OCI-LY3 (cell line): ENCODE measurements at regions not wholly inside any gene's neighbourhood (a gene's known extent, or its start where the extent isn't known, plus 50 kb on each side); places are given as distances from the start of the nearest gene placed in this dataset.

Source experiments
- H2AFZ ChIP-seq: fragments of 200-600, 300-600 bp; shearing (Covaris generic); 2 replicates; pipeline ENCODE4 v1.6.0; 2014; ENCODE audit warnings: antibody characterized with exemption, low read depth, low read length
- H3K27ac ChIP-seq: fragments of 200-600, 300-600 bp; sonication (generic); 2 replicates; pipeline ENCODE4 v1.5.1; 2014; ENCODE audit warnings: mild to moderate bottlenecking, low read length, moderate library complexity, mixed read lengths
- H3K27me3 ChIP-seq: fragments of 200-600, 300-600 bp; sonication (generic); 2 replicates; pipeline ENCODE4 v1.6.1; 2014; ENCODE audit warnings: low read depth, low read length, mixed read lengths
- H3K36me3 ChIP-seq: fragments of 200-600, 300-600 bp; sonication (generic); replicated peaks from 2 replicates; pipeline ENCODE3; 2014; ENCODE audit warnings: low read depth, low read length, mixed read lengths
- H3K4me1 ChIP-seq: fragments of 300-600, 200-600 bp; sonication (generic); 2 replicates; pipeline ENCODE4 v1.6.1; 2014; ENCODE audit warnings: low read length, mixed read lengths
- H3K4me2 ChIP-seq: fragments of 200-600, 300-600 bp; sonication (generic); 2 replicates; pipeline ENCODE4 v1.6.1; 2014; ENCODE audit warnings: low read length, mixed read lengths
- H3K4me3 ChIP-seq: fragments of 300-600, 200-600 bp; sonication (generic); 2 replicates; pipeline ENCODE4 v1.5.1; 2014; ENCODE audit warnings: antibody characterized with exemption, mild to moderate bottlenecking, low read length, moderate library complexity
- H3K79me2 ChIP-seq: fragments of 300-600, 200-600 bp; shearing (Covaris generic); 2 replicates; pipeline ENCODE4 v1.6.1; 2014; ENCODE audit warnings: mild to moderate bottlenecking, low read length, mixed read lengths
- H3K9ac ChIP-seq: fragments of 300-600, 200-600 bp; shearing (Covaris generic); 2 replicates; pipeline ENCODE4 v1.6.0; 2014; ENCODE audit warnings: mild to moderate bottlenecking, low read length, moderate library complexity
- H3K9me3 ChIP-seq: fragments of 200-600, 300-600 bp; shearing (Covaris generic); 2 replicates; pipeline ENCODE4 v1.6.1; 2014; ENCODE audit warnings: low read length, mixed read lengths; ENCODE audit not compliant: insufficient read depth
- H4K20me1 ChIP-seq: fragments of 200-600, 300-600 bp; sonication (generic); 2 replicates; pipeline ENCODE4 v1.6.1; 2016; ENCODE audit warnings: low read length, mixed read lengths; ENCODE audit not compliant: insufficient read depth
- CTCF ChIP-seq: fragments of 200-600, 300-600 bp; sonication (generic); IDR thresholded peaks from 2 replicates; pipeline ENCODE4 v1.5.1; 2014; ENCODE audit warnings: antibody characterized with exemption, low read length, low read depth
- EZH2phosphoT487 ChIP-seq: fragments of 200-600 bp; shearing (Covaris generic); IDR thresholded peaks from 2 replicates; pipeline ENCODE4 v1.6.1; 2018; ENCODE audit warnings: antibody characterized with exemption, mixed run types, low read depth

GRCh38 chr6:15090145-15090579 lies 155.7 kb upstream of the JARID2 start:
- H3K27me3 ChIP-seq = no peaks in the 10 kb centered on the region
- H3K4me1 ChIP-seq = peaks cover 13% of the 10 kb centered on the region; the same call in 1 of the 2 replicates
- no peak overlapping the region for H3K9ac ChIP-seq
- TF ChIP-seq CTCF (no peak), EZH2phosphoT487 (no peak)
- H4K20me1 ChIP-seq = no peaks in the 10 kb centered on the region
- H2AFZ ChIP-seq = no peak overlapping the region
- no peaks in the 10 kb centered on the region for H3K79me2 ChIP-seq
- no peaks in the 10 kb centered on the region for H3K9me3 ChIP-seq
- no peak overlapping the region for H3K4me2 ChIP-seq
- no peaks in the 10 kb centered on the region for H3K36me3 ChIP-seq
- H3K27ac ChIP-seq = no peak overlapping the region
- H3K4me3 ChIP-seq = no peak overlapping the region

DNA sequence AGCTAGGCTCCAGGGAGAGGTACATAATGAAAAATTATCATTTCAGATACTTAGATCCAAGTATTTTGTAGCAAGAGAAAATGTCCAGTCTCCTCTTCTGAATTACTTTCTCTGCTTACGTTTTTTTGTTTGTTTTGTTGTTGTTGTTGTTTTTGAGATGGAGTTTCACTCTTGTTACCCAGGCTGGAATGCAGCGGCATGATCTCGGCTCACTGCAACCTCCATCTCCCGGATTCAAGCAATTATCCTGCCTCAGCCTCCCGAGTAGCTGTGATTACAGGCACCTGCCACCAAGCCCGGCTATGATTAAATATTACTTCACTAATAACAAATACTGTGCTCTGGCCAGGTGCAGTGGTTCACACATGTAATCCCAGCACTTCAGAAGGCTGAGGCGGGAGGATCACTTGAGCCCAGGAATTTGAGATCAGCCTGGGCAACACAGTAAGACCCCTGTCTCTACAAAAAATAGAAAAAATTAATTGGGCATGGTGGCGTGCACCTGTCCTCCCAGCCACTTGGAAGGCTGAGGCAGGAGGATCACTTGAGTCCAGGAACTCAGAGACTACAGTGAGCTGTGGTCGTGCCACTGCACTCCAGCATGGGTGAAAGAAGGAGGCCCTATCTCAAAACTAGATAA lies 155.0 kb upstream of the JARID2 start:
- no peaks in the 10 kb centered on the region for H3K9me3 ChIP-seq
- TF ChIP-seq CTCF = no peak
- no peak for TF ChIP-seq EZH2phosphoT487
- no peak overlapping the region for H3K4me3 ChIP-seq
- H4K20me1 ChIP-seq = no peaks in the 10 kb centered on the region
- no peaks in the 10 kb centered on the region for H3K79me2 ChIP-seq
- H3K36me3 ChIP-seq = no peaks in the 10 kb centered on the region
- H3K27me3 ChIP-seq = no peaks in the 10 kb centered on the region
- H3K27ac ChIP-seq = no peak overlapping the region
- H3K4me1 ChIP-seq = peaks cover 19% of the 10 kb centered on the region
- no peak overlapping the region for H3K4me2 ChIP-seq
- H3K9ac ChIP-seq = no peak overlapping the region
- no peak overlapping the region for H2AFZ ChIP-seq

- Histone ChIP-seq H3K9ac (no peak overlapping the region), H3K27ac (no peak overlapping the region), H3K4me2 (no peak overlapping the region), H3K36me3 (no peaks in the 10 kb centered on the region), H3K9me3 (no peaks in the 10 kb centered on the region), H3K27me3 (no peaks in the 10 kb centered on the region), H3K4me3 (no peak overlapping the region), H2AFZ (no peak overlapping the region), H3K79me2 (no peaks in the 10 kb centered on the region), H3K4me1 (peaks cover 12% of the 10 kb centered on the region), H4K20me1 (no peaks in the 10 kb centered on the region)
- no peak for TF ChIP-seq EZH2phosphoT487
- no peak for TF ChIP-seq CTCF
These were observed 148.7 kb upstream of the JARID2 start for GRCh38 chr6:15096894-15097837.

DNA sequence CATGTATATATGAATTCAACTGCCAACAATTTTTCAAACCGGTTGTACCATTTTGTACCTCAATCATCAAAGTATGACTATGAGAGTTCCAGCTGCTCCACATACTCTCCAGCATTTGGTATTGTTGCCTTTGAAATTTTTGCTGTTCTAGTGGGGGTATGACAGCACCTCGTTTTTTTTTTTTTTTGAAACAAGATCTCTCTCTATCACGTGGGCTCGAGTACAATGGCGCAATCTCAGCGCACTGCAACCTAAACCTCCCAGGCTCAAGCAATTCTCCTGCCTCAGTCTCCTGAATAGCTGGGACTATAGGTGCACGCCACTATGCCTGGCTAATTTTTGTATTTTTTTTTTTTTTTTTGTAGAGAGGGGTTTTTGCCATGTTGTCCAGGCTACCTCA lies 144.7 kb upstream of the JARID2 start:
- TF ChIP-seq CTCF = no peak
- TF ChIP-seq EZH2phosphoT487 = no peak
- no peaks in the 10 kb centered on the region for H3K9me3 ChIP-seq
- H4K20me1 ChIP-seq = no peaks in the 10 kb centered on the region
- no peak overlapping the region for H3K4me3 ChIP-seq
- H3K27ac ChIP-seq = no peak overlapping the region
- H3K27me3 ChIP-seq = no peaks in the 10 kb centered on the region
- no peaks in the 10 kb centered on the region for H3K79me2 ChIP-seq
- H3K4me2 ChIP-seq = no peak overlapping the region
- no peaks in the 10 kb centered on the region for H3K36me3 ChIP-seq
- H3K9ac ChIP-seq = no peak overlapping the region
- H3K4me1 ChIP-seq = no peaks in the 10 kb centered on the region
- H2AFZ ChIP-seq = no peak overlapping the region
